Upper lobe of left lung (tissue), 6 donors: ENCODE measurements at regions not wholly inside any gene's neighbourhood (a gene's known extent, or its start where the extent isn't known, plus 50 kb on each side); places are given as distances from the start of the nearest gene placed in this dataset.
"Not testable (repeated sequence)": the region's sequence is repeated elsewhere in the genome, so short reads cannot be mapped to it uniquely, and the experiment has no call there.

Experiments used
- ATAC-seq, 2 donors: fragments of 200-7000 bp; cut with Tn5 transposase; one replicate each; pipeline ENCODE4 v1.9.1; 2022; ENCODE audit warnings: mild to moderate bottlenecking in 2 of 2, moderate library complexity in 2 of 2; ENCODE audit not compliant: low FRiP score in 2 of 2
- DNase-seq, 2 donors: peaks; one replicate each; pipeline ENCODE4 v3.0.0-alpha.2; 2019 to 2020
- H3K27ac ChIP-seq, 4 donors: fragments of 200-600 bp; sonication (generic); one replicate each; pipeline ENCODE4 v1.5.1; 2016 to 2019
- H3K27me3 ChIP-seq, 4 donors: fragments of 200-600 bp; sonication (generic); one replicate each; pipeline ENCODE4 v1.5.1; 2017 to 2019
- H3K36me3 ChIP-seq, 4 donors: fragments of 200-600 bp; sonication (generic); one replicate each; pipeline ENCODE4 v1.5.1; 2016 to 2019
- H3K4me1 ChIP-seq, 4 donors: fragments of 200-600 bp; sonication (generic); one replicate each; pipeline ENCODE4 v1.5.1; 2018 to 2019
- H3K4me3 ChIP-seq, 4 donors: fragments of 200-600 bp; sonication (generic); one replicate each; pipeline ENCODE4 v1.5.1; 2017 to 2019; ENCODE audit warnings: mild to moderate bottlenecking in 2 of 4, moderate library complexity in 1 of 4
- H3K9me3 ChIP-seq, 4 donors: fragments of 200-600 bp; sonication (generic); one replicate each; pipeline ENCODE4 v1.5.1; 2018 to 2019
- EP300 ChIP-seq, 4 donors: sonication (generic); formaldehyde crosslinking; IDR thresholded peaks; one replicate each; pipeline ENCODE4 v1.5.1; 2017; ENCODE audit warnings: antibody characterized with exemption in 4 of 4, control low read depth in 2 of 4
- POLR2A ChIP-seq, 4 donors: fragments of 450-650 bp; IDR thresholded peaks; one replicate each; pipeline ENCODE4 v1.5.1; 2016 to 2017; ENCODE audit warnings: antibody characterized with exemption in 4 of 4, mild to moderate bottlenecking in 2 of 4
- POLR2AphosphoS5 ChIP-seq, 2 donors: sonication (generic); formaldehyde crosslinking; IDR thresholded peaks; one replicate each; pipeline ENCODE4 v1.5.1; 2017; ENCODE audit warnings: antibody characterized with exemption in 2 of 2
- WGBS, 2 donors: methylation state at CpG; one replicate each; pipeline ENCODE4 v1.1.5; 2017 to 2018; 5-methylcytosine and 5-hydroxymethylcytosine counted together
- TF ChIP-seq, protein P1 (sequence below), 6 experiments: fragments of 450-650 bp in 4 of 6; fragments of 200-600 bp in 2 of 6; sonication (generic) in 2 of 6; IDR thresholded peaks; one replicate each; pipeline ENCODE4 v1.5.1; 2016 to 2019; ENCODE audit warnings: antibody characterized with exemption in 6 of 6
- donor health status: DM: no; HTN: no; CAD: no; lungs with moderate emphysema.
- donor health status: DM: no; HTN: yes; CAD: no; lungs with severe emphysema.

DNA sequence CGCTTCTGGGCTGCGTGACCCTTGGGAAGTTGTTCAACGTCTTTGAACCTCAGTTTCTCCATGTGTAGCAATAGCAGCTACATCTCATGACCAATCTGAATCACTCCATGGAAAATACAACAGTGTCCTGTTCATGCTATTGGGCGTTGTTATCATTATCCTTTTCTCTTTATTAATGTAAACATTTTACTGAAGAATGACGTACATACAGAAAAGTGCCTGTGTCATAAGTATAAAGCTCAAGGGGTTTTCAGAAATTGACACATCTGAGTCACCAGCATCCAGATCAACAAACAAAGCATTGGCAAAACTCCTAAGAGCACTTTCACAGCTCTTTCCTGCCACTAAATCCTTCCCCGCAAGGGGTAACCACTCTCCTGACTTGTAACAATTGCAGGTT, 438.4 kb downstream of the XYLT1 start:
- Histone ChIP-seq H3K4me3 (no peak overlapping the region), H3K4me1 (no peaks in the 10 kb centered on the region), H3K27me3 (no peaks in the 10 kb centered on the region), H3K36me3 (no peaks in the 10 kb centered on the region), H3K9me3 (peaks cover 0 to 13% (median 1%) of the 10 kb centered on the region in 4 donors), H3K27ac (no peak overlapping the region)
- TF ChIP-seq, protein P1, sequence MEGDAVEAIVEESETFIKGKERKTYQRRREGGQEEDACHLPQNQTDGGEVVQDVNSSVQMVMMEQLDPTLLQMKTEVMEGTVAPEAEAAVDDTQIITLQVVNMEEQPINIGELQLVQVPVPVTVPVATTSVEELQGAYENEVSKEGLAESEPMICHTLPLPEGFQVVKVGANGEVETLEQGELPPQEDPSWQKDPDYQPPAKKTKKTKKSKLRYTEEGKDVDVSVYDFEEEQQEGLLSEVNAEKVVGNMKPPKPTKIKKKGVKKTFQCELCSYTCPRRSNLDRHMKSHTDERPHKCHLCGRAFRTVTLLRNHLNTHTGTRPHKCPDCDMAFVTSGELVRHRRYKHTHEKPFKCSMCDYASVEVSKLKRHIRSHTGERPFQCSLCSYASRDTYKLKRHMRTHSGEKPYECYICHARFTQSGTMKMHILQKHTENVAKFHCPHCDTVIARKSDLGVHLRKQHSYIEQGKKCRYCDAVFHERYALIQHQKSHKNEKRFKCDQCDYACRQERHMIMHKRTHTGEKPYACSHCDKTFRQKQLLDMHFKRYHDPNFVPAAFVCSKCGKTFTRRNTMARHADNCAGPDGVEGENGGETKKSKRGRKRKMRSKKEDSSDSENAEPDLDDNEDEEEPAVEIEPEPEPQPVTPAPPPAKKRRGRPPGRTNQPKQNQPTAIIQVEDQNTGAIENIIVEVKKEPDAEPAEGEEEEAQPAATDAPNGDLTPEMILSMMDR (IDR thresholded peaks at IDR 0.05) = no peak
- TF ChIP-seq EP300 (IDR thresholded peaks at IDR 0.05) = no peak
- no peak for TF ChIP-seq POLR2A (IDR thresholded peaks at IDR 0.05)
- TF ChIP-seq POLR2AphosphoS5 (IDR thresholded peaks at IDR 0.05) = no peak
- ATAC-seq (no peak), DNase-seq (no peak)
- 75 to 77% methylated on average over 6 of the region's 6 CpGs for whole genome bisulfite sequencing, 2 donors

DNA sequence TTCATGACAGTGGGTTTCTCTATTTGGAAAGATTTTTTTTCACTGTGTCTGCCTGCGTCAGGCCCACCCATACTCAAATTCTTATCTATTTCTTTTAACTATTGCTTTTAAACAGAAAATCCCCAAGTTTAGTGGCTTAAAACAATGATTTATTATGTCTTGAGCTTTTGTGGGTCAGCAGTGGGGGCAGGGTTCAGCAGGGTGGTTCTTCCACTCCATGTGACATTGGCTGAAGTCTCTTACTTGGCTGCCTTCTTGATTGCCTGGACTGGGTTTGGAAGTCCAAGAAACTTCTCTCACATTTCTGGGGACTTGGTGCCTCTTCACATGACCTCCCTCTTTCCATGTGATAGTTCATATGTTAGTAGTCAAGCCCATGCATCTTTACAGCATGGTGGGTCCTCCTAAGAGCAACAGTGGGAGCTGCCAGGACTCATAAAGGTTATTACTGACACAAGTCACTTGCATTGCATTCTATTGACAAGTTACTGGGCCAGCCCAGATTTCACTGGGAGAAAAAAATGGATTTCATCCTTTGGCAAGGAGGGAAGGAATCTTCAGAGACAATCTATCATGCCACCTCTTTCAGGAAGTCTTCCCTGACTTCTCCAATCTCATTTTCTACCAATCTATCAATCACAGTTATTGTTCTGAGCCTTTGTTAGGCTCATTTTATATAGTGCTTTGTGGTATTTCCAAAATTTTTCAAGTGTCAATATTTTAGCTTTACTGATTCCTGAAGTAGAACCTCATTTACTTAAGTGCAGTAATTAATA, 436.1 kb downstream of the XYLT1 start:
- Histone ChIP-seq H3K27ac (no peak overlapping the region), H3K4me1 (no peaks in the 10 kb centered on the region), H3K36me3 (no peaks in the 10 kb centered on the region), H3K9me3 (peaks cover 0 to 13% (median 1%) of the 10 kb centered on the region in 4 donors), H3K27me3 (no peaks in the 10 kb centered on the region), H3K4me3 (no peak overlapping the region)
- 81 to 87% methylated on average over 1 of the region's 1 CpG for WGBS, 2 donors
- DNase-seq (no peak), ATAC-seq (no peak)
- TF ChIP-seq EP300 (IDR thresholded peaks at IDR 0.05) (no peak), POLR2A (IDR thresholded peaks at IDR 0.05) (no peak), POLR2AphosphoS5 (IDR thresholded peaks at IDR 0.05) (no peak)
- TF ChIP-seq, protein P1 (IDR thresholded peaks at IDR 0.05) = no peak

DNA sequence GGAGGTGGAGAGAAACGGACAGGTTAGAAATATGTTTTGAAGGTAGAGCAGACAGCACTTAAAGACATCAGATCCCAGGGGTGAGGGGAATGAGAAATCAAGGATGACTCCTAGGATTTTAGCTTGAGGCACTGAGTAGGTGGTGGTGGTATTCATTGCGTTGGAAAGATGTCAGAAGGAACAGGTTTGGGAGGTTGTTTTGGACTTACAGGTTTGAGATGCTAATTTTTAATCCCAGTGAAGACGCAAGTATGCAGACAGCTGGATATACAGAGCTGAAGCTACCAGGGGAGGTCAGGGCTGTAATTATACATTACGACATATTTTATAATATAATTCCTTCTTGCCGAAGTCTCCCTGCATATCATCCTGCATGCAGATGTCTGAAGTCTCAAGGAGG, 433.3 kb downstream of the XYLT1 start:
- 65 to 79% methylated on average over 5 of the region's 5 CpGs for whole genome bisulfite sequencing, 2 donors
- Histone ChIP-seq H3K4me1 (no peaks in the 10 kb centered on the region), H3K27me3 (no peaks in the 10 kb centered on the region), H3K9me3 (peaks cover 0 to 8% (median 1%) of the 10 kb centered on the region in 4 donors), H3K27ac (no peak overlapping the region), H3K4me3 (no peak overlapping the region), H3K36me3 (no peaks in the 10 kb centered on the region)
- DNase-seq = no peak
- no peak for TF ChIP-seq EP300 (IDR thresholded peaks at IDR 0.05)
- TF ChIP-seq, protein P1 (IDR thresholded peaks at IDR 0.05) = no peak
- no peak for TF ChIP-seq POLR2A (IDR thresholded peaks at IDR 0.05)
- TF ChIP-seq POLR2AphosphoS5 (IDR thresholded peaks at IDR 0.05) = no peak
- ATAC-seq = no peak

DNA sequence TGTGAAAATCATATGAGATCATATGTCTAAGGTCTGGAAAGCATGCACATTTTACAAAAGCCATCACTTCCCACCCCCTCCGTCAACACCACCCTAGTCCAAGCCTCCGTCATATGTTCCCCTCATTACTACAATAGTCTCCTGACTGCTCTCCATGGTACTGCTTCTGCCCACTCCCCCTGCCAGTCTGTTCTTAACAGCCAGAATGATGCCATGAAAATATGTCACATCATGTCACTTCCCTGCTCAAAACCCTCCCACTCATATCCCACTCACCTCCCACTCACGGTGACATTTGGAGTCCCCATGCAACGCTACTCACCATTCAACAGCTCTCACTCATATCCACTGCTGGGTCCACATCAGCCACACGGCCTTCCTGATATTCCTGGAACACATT, 432.3 kb downstream of the XYLT1 start:
- WGBS, 2 donors = 59 to 81% methylated on average over 5 of the region's 5 CpGs
- Histone ChIP-seq H3K27ac (no peak overlapping the region), H3K4me1 (no peaks in the 10 kb centered on the region), H3K9me3 (peaks cover 0 to 8% (median 1%) of the 10 kb centered on the region in 4 donors), H3K27me3 (no peaks in the 10 kb centered on the region), H3K4me3 (no peak overlapping the region), H3K36me3 (no peaks in the 10 kb centered on the region)
- ATAC-seq (no peak), DNase-seq (no peak)
- TF ChIP-seq, protein P1 (IDR thresholded peaks at IDR 0.05) = no peak
- TF ChIP-seq POLR2AphosphoS5 (IDR thresholded peaks at IDR 0.05) = no peak
- TF ChIP-seq POLR2A (IDR thresholded peaks at IDR 0.05) = no peak
- TF ChIP-seq EP300 (IDR thresholded peaks at IDR 0.05) = no peak

DNA sequence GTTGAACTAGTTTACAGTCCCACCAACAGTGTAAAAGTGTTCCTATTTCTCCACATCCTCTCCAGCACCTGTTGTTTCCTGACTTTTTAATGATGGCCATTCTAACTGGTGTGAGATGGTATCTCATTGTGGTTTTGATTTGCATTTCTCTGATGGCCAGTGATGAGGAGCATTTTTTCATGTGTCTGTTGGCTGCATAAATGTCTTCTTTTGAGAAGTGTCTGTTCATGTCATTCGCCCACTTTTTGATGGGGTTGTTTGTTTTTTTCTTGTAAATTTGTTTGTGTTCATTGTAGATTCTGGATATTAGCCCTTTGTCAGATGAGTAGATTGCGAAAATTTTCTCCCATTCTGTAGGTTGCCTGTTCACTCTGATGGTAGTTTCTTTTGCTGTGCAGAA, 421.7 kb downstream of the XYLT1 start:
- not testable (repeated sequence) for H3K27ac ChIP-seq, H3K4me1 ChIP-seq, H3K27me3 ChIP-seq, ATAC-seq, H3K4me3 ChIP-seq, DNase-seq, H3K9me3 ChIP-seq, H3K36me3 ChIP-seq
- 95 to 100% methylated on average over 2 of the region's 2 CpGs for WGBS, 2 donors
